DND-41 (cell line): ENCODE measurements at regions not wholly inside any gene's neighbourhood (a gene's known extent, or its start where the extent isn't known, plus 50 kb on each side); places are given as distances from the start of the nearest gene placed in this dataset.

Source experiments
- CTCF ChIP-seq: IDR thresholded peaks from 2 replicates; pipeline ENCODE4 v1.5.1; 2012; ENCODE audit warnings: borderline replicate concordance, low read length, moderate library complexity, mild to moderate bottlenecking; ENCODE audit not compliant: poor library complexity, severe bottlenecking; ENCODE audit errors: extremely low read depth
- EZH2 ChIP-seq: IDR thresholded peaks from 3 replicates; pipeline ENCODE4 v1.6.1; 2012; ENCODE audit warnings: borderline replicate concordance, low read depth, mild to moderate bottlenecking, moderate library complexity, low read length, inconsistent platforms; ENCODE audit not compliant: severe bottlenecking

GRCh38 chr2:53511549-53511948 is 256.1 kb upstream of the CHAC2 start:
- TF ChIP-seq CTCF (no peak), EZH2 (no peak)
